Hepatocyte (in vitro differentiated cells): ENCODE measurements at regions not wholly inside any gene's neighbourhood (a gene's known extent, or its start where the extent isn't known, plus 50 kb on each side); places are given as distances from the start of the nearest gene placed in this dataset.

Experiments
- EZH2 ChIP-seq: fragments of 200-600 bp; sonication (generic); IDR thresholded peaks from 2 replicates; pipeline ENCODE4 v1.6.1; 2016; ENCODE audit warnings: antibody characterized with exemption, mild to moderate bottlenecking, borderline replicate concordance
- EZH2phosphoT487 ChIP-seq: fragments of 200-600 bp; sonication (generic); IDR thresholded peaks from one replicate; pipeline ENCODE4 v1.6.1; 2018; ENCODE audit warnings: antibody characterized with exemption, mild to moderate bottlenecking, low read depth, moderate library complexity; ENCODE audit not compliant: unreplicated experiment, severe bottlenecking
- TF ChIP-seq, protein P1 (sequence below): fragments of 200-600 bp; sonication (generic); IDR thresholded peaks from 2 replicates; pipeline ENCODE4 v1.5.1; 2016; ENCODE audit warnings: antibody characterized with exemption, mild to moderate bottlenecking; ENCODE audit not compliant: poor library complexity

DNA sequence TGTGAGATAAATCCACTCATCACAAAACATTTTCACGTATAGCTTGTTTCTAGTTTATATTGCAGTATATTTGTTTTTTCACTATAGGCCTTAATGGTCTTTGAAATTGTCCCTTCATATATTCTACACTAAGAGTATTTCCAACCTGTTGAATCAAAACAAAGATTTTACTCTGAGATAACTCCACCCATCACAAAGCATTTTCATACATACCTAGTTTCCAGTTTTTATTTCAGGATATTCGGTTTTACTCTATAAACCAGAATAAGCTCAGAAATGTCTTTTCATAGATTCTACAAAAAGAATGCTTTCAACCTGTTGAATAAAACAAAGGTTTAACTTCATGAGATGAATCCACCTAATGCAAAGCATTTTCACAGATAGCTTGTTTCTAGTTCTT, 1528.7 kb downstream of the UQCRFS1 start:
- no peak for TF ChIP-seq EZH2
- TF ChIP-seq, protein P1, sequence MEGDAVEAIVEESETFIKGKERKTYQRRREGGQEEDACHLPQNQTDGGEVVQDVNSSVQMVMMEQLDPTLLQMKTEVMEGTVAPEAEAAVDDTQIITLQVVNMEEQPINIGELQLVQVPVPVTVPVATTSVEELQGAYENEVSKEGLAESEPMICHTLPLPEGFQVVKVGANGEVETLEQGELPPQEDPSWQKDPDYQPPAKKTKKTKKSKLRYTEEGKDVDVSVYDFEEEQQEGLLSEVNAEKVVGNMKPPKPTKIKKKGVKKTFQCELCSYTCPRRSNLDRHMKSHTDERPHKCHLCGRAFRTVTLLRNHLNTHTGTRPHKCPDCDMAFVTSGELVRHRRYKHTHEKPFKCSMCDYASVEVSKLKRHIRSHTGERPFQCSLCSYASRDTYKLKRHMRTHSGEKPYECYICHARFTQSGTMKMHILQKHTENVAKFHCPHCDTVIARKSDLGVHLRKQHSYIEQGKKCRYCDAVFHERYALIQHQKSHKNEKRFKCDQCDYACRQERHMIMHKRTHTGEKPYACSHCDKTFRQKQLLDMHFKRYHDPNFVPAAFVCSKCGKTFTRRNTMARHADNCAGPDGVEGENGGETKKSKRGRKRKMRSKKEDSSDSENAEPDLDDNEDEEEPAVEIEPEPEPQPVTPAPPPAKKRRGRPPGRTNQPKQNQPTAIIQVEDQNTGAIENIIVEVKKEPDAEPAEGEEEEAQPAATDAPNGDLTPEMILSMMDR, result no peak
- no peak for TF ChIP-seq EZH2phosphoT487
